Liver (tissue), 8 donors: ENCODE measurements at regions not wholly inside any gene's neighbourhood (a gene's known extent, or its start where the extent isn't known, plus 50 kb on each side); places are given as distances from the start of the nearest gene placed in this dataset.

ENCODE experiments used
- DNase-seq: peaks from one replicate; pipeline ENCODE4 v3.0.0-alpha.2; 2017; ENCODE audit warnings: low spot score
- H3K27ac ChIP-seq, 2 donors: one replicate each; pipeline ENCODE4 v1.7.0; 2013; ENCODE audit warnings: inconsistent platforms in 2 of 2, low read length in 2 of 2, control low read depth in 1 of 2, low read depth in 1 of 2, mild to moderate bottlenecking in 1 of 2
- H3K27me3 ChIP-seq, 4 donors: one replicate each; pipeline versions ENCODE4 v1.6.1 to v1.7.0; 2013; ENCODE audit warnings: low read length in 3 of 4, inconsistent platforms in 1 of 4, mild to moderate bottlenecking in 1 of 4, moderate library complexity in 1 of 4; ENCODE audit not compliant: control insufficient read depth in 4 of 4, insufficient read depth in 4 of 4
- H3K36me3 ChIP-seq, 4 donors: one replicate each; pipeline versions ENCODE4 v1.6.1 to v1.7.0; 2013; ENCODE audit warnings: low read length in 3 of 4, mild to moderate bottlenecking in 3 of 4, low read depth in 1 of 4, moderate library complexity in 1 of 4; ENCODE audit not compliant: control insufficient read depth in 4 of 4, insufficient read depth in 3 of 4
- H3K4me1 ChIP-seq, 4 donors: one replicate each; pipeline versions ENCODE4 v1.6.1 to v1.7.0; 2013; ENCODE audit warnings: low read length in 3 of 4, mild to moderate bottlenecking in 3 of 4, moderate library complexity in 1 of 4; ENCODE audit not compliant: control insufficient read depth in 4 of 4, insufficient read depth in 4 of 4
- H3K4me3 ChIP-seq, 3 donors: one replicate each; pipeline versions ENCODE4 v1.6.1 to v1.7.0; 2013; ENCODE audit warnings: low read length in 3 of 3, control low read depth in 1 of 3, low read depth in 1 of 3, mild to moderate bottlenecking in 1 of 3
- H3K9ac ChIP-seq, 2 donors: one replicate each; pipeline ENCODE4 v1.7.0; 2013; ENCODE audit warnings: low read length in 2 of 2, mild to moderate bottlenecking in 2 of 2, moderate library complexity in 2 of 2, control low read depth in 1 of 2, low read depth in 1 of 2
- H3K9me3 ChIP-seq, 4 donors: one replicate each; pipeline versions ENCODE4 v1.6.1 to v1.7.0; 2013; ENCODE audit warnings: low read length in 3 of 4; ENCODE audit not compliant: control insufficient read depth in 4 of 4
- ATF3 ChIP-seq: IDR thresholded peaks from 2 replicates; pipeline ENCODE4 v1.6.1; 2016; ENCODE audit warnings: antibody characterized with exemption
- CTCF ChIP-seq: fragments of 150-350 bp; IDR thresholded peaks from 2 replicates; pipeline ENCODE4 v1.5.1; 2017; ENCODE audit warnings: improper control_type of control experiment, low read depth, low read length; ENCODE audit not compliant: missing input control
- EGR1 ChIP-seq, 2 donors: IDR thresholded peaks; 2 replicates each; pipeline ENCODE4 v1.6.1; 2016 to 2018; ENCODE audit warnings: antibody characterized with exemption in 2 of 2, low read depth in 2 of 2
- RAD21 ChIP-seq, 2 donors: IDR thresholded peaks; 2 replicates each; pipeline ENCODE4 v1.6.1; 2016; ENCODE audit warnings: antibody characterized with exemption in 2 of 2, mild to moderate bottlenecking in 2 of 2
- REST ChIP-seq: IDR thresholded peaks from 2 replicates; pipeline ENCODE4 v1.6.1; 2016; ENCODE audit warnings: antibody characterized with exemption, mild to moderate bottlenecking
- RXRA ChIP-seq, 2 donors: IDR thresholded peaks; 2 replicates each; pipeline ENCODE4 v1.6.1; 2017 to 2018; ENCODE audit warnings: antibody characterized with exemption in 2 of 2, mild to moderate bottlenecking in 1 of 2
- SP1 ChIP-seq: IDR thresholded peaks from 2 replicates; pipeline ENCODE4 v1.6.1; 2018; ENCODE audit warnings: antibody characterized with exemption, mild to moderate bottlenecking
- YY1 ChIP-seq: IDR thresholded peaks from 2 replicates; pipeline ENCODE4 v1.6.1; 2016; ENCODE audit warnings: antibody characterized with exemption, mild to moderate bottlenecking
- WGBS: extraction: QIAGEN DNeasy Blood & Tissue Kit; methylation state at CpG from one replicate; pipeline ENCODE4 v1.1.7; 2013; 5-methylcytosine and 5-hydroxymethylcytosine counted together
- TF ChIP-seq, protein P1 (sequence below): IDR thresholded peaks from 2 replicates; pipeline ENCODE4 v1.6.1; 2016; ENCODE audit warnings: antibody characterized with exemption
- donor health status: healthy.
- donor health status: healthy.
- donor health status: healthy.
- donor health status: healthy.
- donor health status: healthy.

DNA sequence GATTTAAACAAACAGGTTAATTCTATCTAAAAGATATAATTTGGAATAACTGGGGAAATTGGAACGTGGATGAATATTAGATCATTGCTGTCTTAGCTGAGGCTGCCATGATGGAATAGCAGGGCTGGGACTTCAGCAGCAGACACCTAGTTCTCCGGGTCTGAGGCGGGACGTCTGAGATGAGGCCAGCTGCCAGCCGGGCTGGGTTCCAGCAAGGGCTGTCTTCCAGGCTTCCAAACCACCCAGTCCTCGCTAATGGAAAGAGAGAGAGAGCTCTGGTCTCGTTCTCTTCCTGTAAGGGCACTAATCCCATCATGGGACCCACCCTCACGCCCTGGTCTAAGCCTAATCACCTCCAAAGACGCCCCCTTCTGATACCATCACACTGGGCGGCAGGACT, 85.7 kb downstream of the ADRA2C start:
- TF ChIP-seq RXRA (IDR thresholded peaks at IDR 0.05) (no peak), RAD21 (IDR thresholded peaks at IDR 0.05) (no peak), ATF3 (no peak), REST (no peak), CTCF (no peak)
- H3K4me1 ChIP-seq: no peaks in the 10 kb centered on the region

DNA sequence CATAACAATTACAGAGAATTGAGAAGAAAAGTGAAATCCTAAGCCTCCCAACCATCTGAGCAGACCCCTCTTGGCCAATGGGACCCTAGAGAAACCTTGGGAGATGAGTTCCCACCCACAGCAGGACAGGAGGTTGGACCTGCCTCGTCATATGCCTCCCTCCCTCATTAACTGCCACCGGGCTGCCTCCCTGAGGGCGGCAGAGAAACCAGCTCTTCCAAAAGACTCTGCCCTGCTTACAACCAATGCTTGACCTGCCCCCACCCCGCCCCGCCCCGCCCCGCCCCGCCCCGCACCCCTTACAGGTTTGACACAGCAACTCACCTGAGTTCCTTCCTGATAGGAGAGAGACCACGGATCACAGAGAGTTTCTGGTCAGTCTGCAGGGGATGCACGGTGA, 86.1 kb downstream of the ADRA2C start:
- Histone ChIP-seq H3K9me3 (peaks cover 0 to 8% (median 2%) of the 10 kb centered on the region in 4 donors), H3K27me3 (no peaks in the 10 kb centered on the region), H3K4me3 (no peak overlapping the region), H3K36me3 (no peaks in the 10 kb centered on the region), H3K27ac (no peak overlapping the region), H3K9ac (no peak overlapping the region), H3K4me1 (no peaks in the 10 kb centered on the region)
- 53% methylated on average over 11 of the region's 11 CpGs for WGBS
- DNase-seq: no peak
- TF ChIP-seq YY1 (no peak), REST (no peak), EGR1 (IDR thresholded peaks at IDR 0.05; ENCODE audit: low read depth in 2 of 2) (no peak), SP1 (no peak)
- TF ChIP-seq, protein P1, sequence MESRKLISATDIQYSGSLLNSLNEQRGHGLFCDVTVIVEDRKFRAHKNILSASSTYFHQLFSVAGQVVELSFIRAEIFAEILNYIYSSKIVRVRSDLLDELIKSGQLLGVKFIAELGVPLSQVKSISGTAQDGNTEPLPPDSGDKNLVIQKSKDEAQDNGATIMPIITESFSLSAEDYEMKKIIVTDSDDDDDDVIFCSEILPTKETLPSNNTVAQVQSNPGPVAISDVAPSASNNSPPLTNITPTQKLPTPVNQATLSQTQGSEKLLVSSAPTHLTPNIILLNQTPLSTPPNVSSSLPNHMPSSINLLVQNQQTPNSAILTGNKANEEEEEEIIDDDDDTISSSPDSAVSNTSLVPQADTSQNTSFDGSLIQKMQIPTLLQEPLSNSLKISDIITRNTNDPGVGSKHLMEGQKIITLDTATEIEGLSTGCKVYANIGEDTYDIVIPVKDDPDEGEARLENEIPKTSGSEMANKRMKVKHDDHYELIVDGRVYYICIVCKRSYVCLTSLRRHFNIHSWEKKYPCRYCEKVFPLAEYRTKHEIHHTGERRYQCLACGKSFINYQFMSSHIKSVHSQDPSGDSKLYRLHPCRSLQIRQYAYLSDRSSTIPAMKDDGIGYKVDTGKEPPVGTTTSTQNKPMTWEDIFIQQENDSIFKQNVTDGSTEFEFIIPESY: no peak

More for the DNA sequence above, 85.7 kb downstream of the ADRA2C start:
- no peaks in the 10 kb centered on the region for H3K36me3 ChIP-seq
- no peak overlapping the region for H3K27ac ChIP-seq
- peaks cover 0 to 8% (median 2%) of the 10 kb centered on the region in 4 donors for H3K9me3 ChIP-seq
- H3K4me3 ChIP-seq: no peak overlapping the region
- 39% methylated on average over 10 of the region's 10 CpGs for WGBS
- DNase-seq: no peak
- H3K9ac ChIP-seq: no peak overlapping the region
- no peaks in the 10 kb centered on the region for H3K27me3 ChIP-seq
